ENCODE measurements at regions not wholly inside any gene's neighbourhood (a gene's known extent, or its start where the extent isn't known, plus 50 kb on each side); places are given as distances from the start of the nearest gene placed in this dataset.

DNA sequence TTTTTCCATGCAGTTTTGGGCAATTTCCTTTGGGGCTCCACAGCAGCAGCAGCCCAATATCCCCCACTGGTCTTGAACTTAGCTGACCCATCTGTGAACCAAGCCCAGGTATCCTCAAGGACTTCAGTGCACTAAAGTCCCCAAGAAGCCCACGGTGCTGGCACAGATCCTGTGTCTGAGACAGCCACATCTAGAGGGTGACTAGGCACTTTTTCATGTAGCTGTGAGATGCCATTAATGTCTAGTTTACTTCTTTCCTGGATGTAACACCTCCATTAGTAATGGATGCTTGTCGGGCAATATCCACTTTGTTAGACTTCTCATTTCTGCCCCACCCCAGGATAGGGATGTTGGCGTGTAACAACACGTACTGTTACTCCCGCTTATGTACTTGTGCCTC is 117.9 kb downstream of the GPCPD1 start:
- no peak overlapping the region for H3K4me3 ChIP-seq (ENCODE audit: low read depth, low read length)
- TF ChIP-seq, protein P1, sequence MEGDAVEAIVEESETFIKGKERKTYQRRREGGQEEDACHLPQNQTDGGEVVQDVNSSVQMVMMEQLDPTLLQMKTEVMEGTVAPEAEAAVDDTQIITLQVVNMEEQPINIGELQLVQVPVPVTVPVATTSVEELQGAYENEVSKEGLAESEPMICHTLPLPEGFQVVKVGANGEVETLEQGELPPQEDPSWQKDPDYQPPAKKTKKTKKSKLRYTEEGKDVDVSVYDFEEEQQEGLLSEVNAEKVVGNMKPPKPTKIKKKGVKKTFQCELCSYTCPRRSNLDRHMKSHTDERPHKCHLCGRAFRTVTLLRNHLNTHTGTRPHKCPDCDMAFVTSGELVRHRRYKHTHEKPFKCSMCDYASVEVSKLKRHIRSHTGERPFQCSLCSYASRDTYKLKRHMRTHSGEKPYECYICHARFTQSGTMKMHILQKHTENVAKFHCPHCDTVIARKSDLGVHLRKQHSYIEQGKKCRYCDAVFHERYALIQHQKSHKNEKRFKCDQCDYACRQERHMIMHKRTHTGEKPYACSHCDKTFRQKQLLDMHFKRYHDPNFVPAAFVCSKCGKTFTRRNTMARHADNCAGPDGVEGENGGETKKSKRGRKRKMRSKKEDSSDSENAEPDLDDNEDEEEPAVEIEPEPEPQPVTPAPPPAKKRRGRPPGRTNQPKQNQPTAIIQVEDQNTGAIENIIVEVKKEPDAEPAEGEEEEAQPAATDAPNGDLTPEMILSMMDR (conservative IDR thresholded peaks at IDR 0.05; ENCODE audit: low read depth, low read length), result no peak
- DNase-seq (ENCODE audit: low read depth), result no peak

DNA sequence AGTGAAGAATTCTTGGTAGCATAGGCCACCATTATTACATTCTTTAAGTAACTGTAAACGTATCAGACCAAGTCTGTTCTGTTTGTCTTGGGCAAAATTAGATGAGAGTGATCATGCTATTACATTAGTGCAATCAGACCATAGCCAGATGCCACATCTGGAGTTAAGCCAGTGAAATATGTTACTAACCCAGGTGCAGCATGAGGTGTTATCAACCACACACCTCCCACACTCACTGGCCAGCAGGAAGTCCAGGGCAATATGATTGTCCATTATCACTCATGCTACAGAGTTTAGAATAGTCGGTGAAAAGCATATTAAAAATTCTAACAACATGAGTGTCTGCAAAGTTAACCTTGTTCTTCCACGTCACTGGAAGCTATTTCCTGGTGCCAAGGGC is 119.4 kb downstream of the GPCPD1 start:
- no peak overlapping the region for H3K4me3 ChIP-seq (ENCODE audit: low read depth, low read length)
- TF ChIP-seq, protein P1 (conservative IDR thresholded peaks at IDR 0.05; ENCODE audit: low read depth, low read length), result no peak
- DNase-seq (ENCODE audit: low read depth), result no peak

DNA sequence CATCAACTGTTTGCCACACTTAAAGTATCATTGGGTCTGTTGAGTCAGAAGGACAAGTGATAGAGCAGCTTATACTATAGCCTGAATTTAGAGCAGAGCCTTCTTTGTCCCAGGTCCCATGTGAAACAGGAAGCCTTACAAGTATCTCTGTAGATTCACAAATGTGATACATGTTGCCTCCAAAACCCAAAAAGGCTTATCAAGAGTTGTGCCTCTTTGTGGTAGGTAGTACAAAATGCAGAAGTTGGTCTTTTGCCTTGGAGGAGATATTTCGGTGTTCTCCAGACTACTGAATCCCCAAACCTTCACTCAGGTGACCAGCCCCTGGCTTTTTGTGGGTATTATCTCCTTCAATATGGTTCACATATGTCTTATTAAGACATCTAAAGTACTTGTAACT is 121.2 kb downstream of the GPCPD1 start:
- DNase-seq (ENCODE audit: low read depth), result no peak
- TF ChIP-seq, protein P1 (conservative IDR thresholded peaks at IDR 0.05; ENCODE audit: low read depth, low read length), result no peak
- no peak overlapping the region for H3K4me3 ChIP-seq (ENCODE audit: low read depth, low read length)

DNA sequence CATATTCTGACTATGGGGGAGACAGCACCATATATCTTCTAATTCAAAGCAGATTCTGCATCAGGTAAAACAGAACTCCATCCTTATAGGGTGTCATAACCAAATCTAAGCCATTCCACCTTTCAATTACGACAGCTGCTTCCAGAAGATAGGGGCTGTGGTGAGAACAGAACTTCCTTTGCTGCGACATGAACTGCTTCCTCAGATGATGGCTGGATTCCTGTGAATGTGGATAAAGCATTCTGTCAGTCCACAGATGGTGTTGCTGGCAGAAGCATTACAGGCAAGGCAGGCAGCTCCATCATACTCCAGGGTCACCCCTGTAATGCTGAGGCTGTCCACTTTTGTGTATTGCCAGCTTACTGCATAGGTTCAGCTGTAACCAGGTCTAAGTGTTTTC is 122.0 kb downstream of the GPCPD1 start:
- DNase-seq (ENCODE audit: low read depth), result no peak
- H3K4me3 ChIP-seq (ENCODE audit: low read depth, low read length), result no peak overlapping the region
- TF ChIP-seq, protein P1 (conservative IDR thresholded peaks at IDR 0.05; ENCODE audit: low read depth, low read length), result no peak

DNA sequence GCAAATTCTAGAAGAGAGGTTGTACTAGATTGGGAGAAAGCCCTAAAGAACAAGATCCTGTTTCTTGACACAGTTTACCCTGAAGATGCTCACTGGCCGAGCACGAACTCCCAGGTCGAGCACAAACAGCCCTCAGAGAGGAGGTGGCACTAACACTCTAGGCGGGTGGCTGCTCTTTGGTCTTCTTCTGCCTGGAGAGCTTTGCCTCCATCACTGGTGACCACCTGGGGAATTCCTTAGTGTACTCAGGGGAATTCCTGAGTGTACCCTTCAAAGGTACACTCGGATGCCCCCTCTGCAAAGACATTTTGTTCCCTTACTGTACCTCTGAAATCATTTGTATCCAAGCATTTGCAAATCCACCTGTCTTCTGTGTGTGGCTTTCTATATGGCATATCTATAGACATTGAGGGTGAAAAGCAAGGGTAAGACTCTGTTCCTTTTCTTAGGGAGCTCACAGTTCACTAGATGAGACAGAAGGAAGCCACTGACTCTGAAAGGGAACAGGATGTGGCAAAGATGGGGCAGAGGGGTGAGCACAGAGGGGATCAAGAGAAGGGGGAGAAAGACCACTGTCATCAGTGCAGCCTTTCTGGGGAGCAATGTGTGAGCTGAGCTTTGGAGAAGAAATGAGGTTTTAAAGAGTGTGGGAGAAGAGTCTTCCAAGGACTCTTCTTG is 124.3 kb downstream of the GPCPD1 start:
- no peak for DNase-seq (ENCODE audit: low read depth)
- TF ChIP-seq, protein P1 (conservative IDR thresholded peaks at IDR 0.05; ENCODE audit: low read depth, low read length), result no peak
- no peak overlapping the region for H3K4me3 ChIP-seq (ENCODE audit: low read depth, low read length)

DNA sequence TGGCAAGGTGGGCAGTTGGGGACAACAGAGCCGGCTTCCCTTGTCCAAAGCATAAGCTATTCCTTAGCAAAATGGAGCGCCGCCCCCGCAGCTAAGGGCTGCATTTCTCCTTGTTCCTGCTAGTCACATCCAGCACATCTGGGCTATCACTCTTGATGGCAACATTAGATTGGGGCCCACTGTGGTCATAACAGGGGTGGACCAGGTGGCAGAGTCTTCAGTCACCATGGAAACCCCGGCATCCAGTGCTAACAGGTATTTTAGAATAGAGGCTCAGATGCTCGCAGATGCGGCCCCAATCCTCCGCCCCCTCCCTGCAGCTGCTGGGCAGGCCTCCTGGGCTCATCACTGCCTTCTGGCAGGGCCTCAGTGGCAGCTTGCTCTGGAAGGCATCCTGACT is 125.9 kb downstream of the GPCPD1 start:
- DNase-seq (ENCODE audit: low read depth), result no peak
- H3K4me3 ChIP-seq (ENCODE audit: low read depth, low read length), result no peak overlapping the region
- TF ChIP-seq, protein P1 (conservative IDR thresholded peaks at IDR 0.05; ENCODE audit: low read depth, low read length), result no peak

DNA sequence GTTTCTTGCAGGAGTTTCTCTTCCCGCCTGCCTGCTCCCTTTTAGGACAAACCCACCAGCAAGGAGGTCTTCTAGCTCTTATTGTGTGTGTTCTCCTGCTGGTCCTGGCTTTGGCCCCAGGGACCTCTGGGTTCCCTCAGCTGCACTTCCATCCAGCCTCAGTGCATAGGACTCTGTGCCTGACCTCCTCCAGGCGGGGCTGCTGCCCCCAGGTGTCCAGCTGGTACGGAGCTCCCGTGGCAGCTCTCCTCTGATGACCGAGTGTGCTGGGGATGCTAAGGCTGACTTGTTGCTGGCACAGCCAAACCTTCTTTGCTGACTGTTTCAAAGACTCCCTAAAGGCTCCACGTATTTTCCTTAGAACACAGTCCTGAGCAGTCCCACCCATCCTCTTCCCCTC is 126.5 kb downstream of the GPCPD1 start:
- H3K4me3 ChIP-seq (ENCODE audit: low read depth, low read length), result no peak overlapping the region
- no peak for DNase-seq (ENCODE audit: low read depth)
- TF ChIP-seq, protein P1 (conservative IDR thresholded peaks at IDR 0.05; ENCODE audit: low read depth, low read length), result no peak

Data from choroid plexus epithelial cell (primary cell).